Gastroesophageal sphincter (tissue), 4 donors: ENCODE measurements at regions not wholly inside any gene's neighbourhood (a gene's known extent, or its start where the extent isn't known, plus 50 kb on each side); places are given as distances from the start of the nearest gene placed in this dataset.

Experiments
- ATAC-seq: fragments of 150-250 bp; one replicate; pipeline ENCODE4 v1.9.1; 2016; ENCODE audit warnings: mild to moderate bottlenecking, moderate library complexity
- H3K27ac ChIP-seq, 4 donors: fragments of 200-600 bp; sonication (generic) in 3 of 4; 1 replicate in 3 of 4; 2 replicates in 1 of 4; pipeline ENCODE4 v1.5.1; 2016 to 2019
- H3K27me3 ChIP-seq: fragments of 200-600 bp; sonication (generic); one replicate; pipeline ENCODE4 v1.5.1; 2019
- H3K36me3 ChIP-seq, 2 donors: fragments of 200-600 bp; sonication (generic); one replicate each; pipeline ENCODE4 v1.5.1; 2019; ENCODE audit warnings: control low read depth in 1 of 2
- H3K4me1 ChIP-seq, 3 donors: fragments of 200-600 bp; sonication (generic); 1 replicate in 2 of 3; 2 replicates in 1 of 3; pipeline ENCODE4 v1.5.1; 2016 to 2019; ENCODE audit warnings: control low read depth in 2 of 3
- H3K4me3 ChIP-seq, 2 donors: fragments of 200-600 bp; sonication (generic); one replicate each; pipeline ENCODE4 v1.5.1; 2019; ENCODE audit warnings: mild to moderate bottlenecking in 1 of 2, moderate library complexity in 1 of 2
- H3K9me3 ChIP-seq, 3 donors: fragments of 200-600 bp; sonication (generic); one replicate each; pipeline ENCODE4 v1.5.1; 2017 to 2019; ENCODE audit warnings: control low read depth in 2 of 3
- CTCF ChIP-seq, 4 experiments: fragments of 200-600 bp in 2 of 4; fragments of 450-650 bp in 2 of 4; sonication (generic) in 1 of 4; IDR thresholded peaks; one replicate each; pipeline ENCODE4 v1.5.1; 2017 to 2019; ENCODE audit warnings: antibody characterized with exemption in 4 of 4, mild to moderate bottlenecking in 2 of 4, moderate library complexity in 2 of 4
- EP300 ChIP-seq: sonication (generic); formaldehyde crosslinking; IDR thresholded peaks from one replicate; pipeline ENCODE4 v1.6.1; 2017; ENCODE audit warnings: antibody characterized with exemption, mild to moderate bottlenecking
- POLR2A ChIP-seq, 2 donors: fragments of 450-650 bp; IDR thresholded peaks; one replicate each; pipeline ENCODE4 v1.6.1; 2017; ENCODE audit warnings: antibody characterized with exemption in 2 of 2, mild to moderate bottlenecking in 2 of 2, moderate library complexity in 1 of 2
- POLR2AphosphoS5 ChIP-seq: sonication (generic); formaldehyde crosslinking; IDR thresholded peaks from one replicate; pipeline ENCODE4 v1.6.1; 2017; ENCODE audit warnings: antibody characterized with exemption
- WGBS, 2 donors: methylation state at CpG; one replicate each; pipeline ENCODE4 v1.1.5; 2018; ENCODE audit warnings: low coverage in 1 of 2; 5-methylcytosine and 5-hydroxymethylcytosine counted together

- TF ChIP-seq EP300 = no peak
- no peak for TF ChIP-seq POLR2A (IDR thresholded peaks at IDR 0.05)
- no peak for TF ChIP-seq POLR2AphosphoS5
- no peak for TF ChIP-seq CTCF (IDR thresholded peaks at IDR 0.05)
- Histone ChIP-seq H3K27ac (no peak overlapping the region), H3K4me3 (peak overlapping the region in 1 of 2 donors; percentile 43), H3K9me3 (no peaks in the 10 kb centered on the region), H3K4me1 (peaks cover 0 to 19% (median 0%) of the 10 kb centered on the region in 3 donors), H3K36me3 (no peaks in the 10 kb centered on the region), H3K27me3 (peaks cover 77% of the 10 kb centered on the region)
- ATAC-seq = no peak
- 0 to 1% methylated on average over 16 of the region's 16 CpGs for WGBS, 2 donors
Observed at GRCh38 chr6:28658475-28659249, 133.0 kb downstream of the GPX5 start.

- H3K4me1 ChIP-seq = peaks cover 0 to 19% (median 0%) of the 10 kb centered on the region in 3 donors
- TF ChIP-seq EP300 = no peak
- TF ChIP-seq CTCF (IDR thresholded peaks at IDR 0.05) = no peak
- no peak for TF ChIP-seq POLR2AphosphoS5
- no peak for TF ChIP-seq POLR2A (IDR thresholded peaks at IDR 0.05)
- peaks cover 73% of the 10 kb centered on the region for H3K27me3 ChIP-seq
- no peaks in the 10 kb centered on the region for H3K9me3 ChIP-seq
- peak overlapping the region in 1 of 2 donors; percentile 43 for H3K4me3 ChIP-seq
- ATAC-seq = no peak
- no peaks in the 10 kb centered on the region for H3K36me3 ChIP-seq
- no peak overlapping the region for H3K27ac ChIP-seq
- 21 to 46% methylated on average over 2 of the region's 2 CpGs for WGBS, 2 donors
Observed at GRCh38 chr6:28659250-28659566, 133.5 kb downstream of the GPX5 start.

GRCh38 chr6:28661097-28661713, 135.5 kb downstream of the GPX5 start:
- Histone ChIP-seq H3K27me3 (peaks cover 69% of the 10 kb centered on the region), H3K4me3 (no peak overlapping the region), H3K9me3 (no peaks in the 10 kb centered on the region), H3K27ac (no peak overlapping the region), H3K4me1 (peaks cover 0 to 19% (median 0%) of the 10 kb centered on the region in 3 donors), H3K36me3 (no peaks in the 10 kb centered on the region)
- TF ChIP-seq POLR2AphosphoS5 = no peak
- no peak for TF ChIP-seq POLR2A (IDR thresholded peaks at IDR 0.05)
- no peak for TF ChIP-seq EP300
- TF ChIP-seq CTCF (IDR thresholded peaks at IDR 0.05) = no peak
- no peak for ATAC-seq
- 63 to 70% methylated on average over 2 of the region's 2 CpGs for WGBS, 2 donors

DNA sequence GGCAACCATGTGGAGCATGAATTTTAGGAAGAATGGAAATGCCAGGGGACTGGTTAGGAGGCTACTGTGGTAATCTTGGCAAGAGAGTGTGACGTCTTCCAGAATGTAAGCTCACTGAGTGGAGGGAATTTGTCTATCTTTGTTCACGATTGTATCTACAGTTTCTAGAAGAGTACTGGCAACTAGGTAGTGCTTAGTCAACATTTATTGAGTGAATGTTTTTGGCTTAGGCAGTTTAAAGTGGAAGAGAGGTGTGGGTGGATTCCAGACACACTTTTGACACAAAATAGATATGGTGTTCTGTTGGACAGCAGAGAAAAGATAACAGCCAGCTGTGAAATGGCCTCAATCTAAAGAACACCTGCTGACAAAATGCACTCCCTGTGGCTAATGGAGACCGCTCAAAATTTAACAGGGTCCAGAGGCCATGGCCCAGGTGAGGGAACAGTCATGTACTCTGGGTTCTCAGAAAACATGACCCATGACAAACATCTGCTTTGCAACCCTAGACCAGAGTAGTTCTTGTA, 139.3 kb downstream of the GPX5 start:
- Histone ChIP-seq H3K27ac (no peak overlapping the region), H3K9me3 (no peaks in the 10 kb centered on the region), H3K36me3 (no peaks in the 10 kb centered on the region), H3K27me3 (peaks cover 40% of the 10 kb centered on the region), H3K4me1 (no peaks in the 10 kb centered on the region), H3K4me3 (no peak overlapping the region)
- 81 to 85% methylated on average over 2 to 3 of the region's 3 CpGs for WGBS, 2 donors
- TF ChIP-seq EP300 (no peak), CTCF (IDR thresholded peaks at IDR 0.05) (no peak), POLR2AphosphoS5 (no peak), POLR2A (IDR thresholded peaks at IDR 0.05) (no peak)
- ATAC-seq = no peak

DNA sequence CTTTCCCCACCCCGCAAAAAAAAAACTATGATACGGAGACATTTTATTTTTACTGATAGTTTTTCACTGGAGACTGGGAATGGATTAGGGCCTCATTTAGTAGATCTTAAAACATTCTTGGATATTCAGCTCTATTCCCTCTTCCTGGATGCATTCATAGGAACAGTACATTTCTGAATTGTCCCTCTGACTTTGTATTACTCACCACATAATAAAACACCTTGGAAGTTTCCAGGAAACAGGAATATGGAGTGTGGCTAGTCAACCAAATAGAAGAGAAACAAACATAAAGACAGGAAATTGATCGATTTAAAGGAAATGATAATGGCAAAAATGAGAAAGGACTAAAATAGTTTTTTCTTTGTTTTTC, 147.7 kb downstream of the GPX5 start:
- Histone ChIP-seq H3K36me3 (no peaks in the 10 kb centered on the region), H3K4me1 (peaks cover 0 to 10% (median 0%) of the 10 kb centered on the region in 3 donors), H3K27ac (no peak overlapping the region), H3K27me3 (peaks cover 84% of the 10 kb centered on the region), H3K4me3 (no peak overlapping the region), H3K9me3 (no peaks in the 10 kb centered on the region)
- TF ChIP-seq EP300 = no peak
- 8 to 47% methylated on average over 1 to 3 of the region's 3 CpGs for WGBS, 2 donors
- no peak for ATAC-seq
